ENCODE measurements at regions not wholly inside any gene's neighbourhood (a gene's known extent, or its start where the extent isn't known, plus 50 kb on each side); places are given as distances from the start of the nearest gene placed in this dataset.

GRCh38 chr21:40901691-40902090, 54.7 kb upstream of the DSCAM start:
- DNase-seq: no peak

- peak; percentile 1 for DNase-seq
These were observed 55.3 kb upstream of the DSCAM start for GRCh38 chr21:40902299-40902698.

DNA sequence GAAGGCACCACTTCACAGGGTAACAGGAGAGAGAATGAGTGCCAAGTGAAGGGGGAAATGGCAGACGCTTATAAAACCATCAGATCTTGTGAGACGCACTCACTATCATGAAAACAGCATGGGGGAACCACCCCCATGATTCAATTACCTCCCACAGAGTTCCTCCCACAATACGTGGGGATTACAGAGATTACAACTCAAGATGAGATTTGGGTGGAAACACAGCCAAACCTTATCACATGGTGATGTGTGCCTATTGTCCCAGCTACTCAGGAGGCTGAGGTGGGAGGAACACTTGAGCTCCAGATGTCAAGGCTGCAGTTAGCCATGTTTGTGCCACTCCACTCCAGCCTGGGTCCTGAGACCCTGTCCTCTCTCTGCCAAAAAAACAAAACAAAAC, 56.0 kb upstream of the DSCAM start:
- DNase-seq: no peak

DNA sequence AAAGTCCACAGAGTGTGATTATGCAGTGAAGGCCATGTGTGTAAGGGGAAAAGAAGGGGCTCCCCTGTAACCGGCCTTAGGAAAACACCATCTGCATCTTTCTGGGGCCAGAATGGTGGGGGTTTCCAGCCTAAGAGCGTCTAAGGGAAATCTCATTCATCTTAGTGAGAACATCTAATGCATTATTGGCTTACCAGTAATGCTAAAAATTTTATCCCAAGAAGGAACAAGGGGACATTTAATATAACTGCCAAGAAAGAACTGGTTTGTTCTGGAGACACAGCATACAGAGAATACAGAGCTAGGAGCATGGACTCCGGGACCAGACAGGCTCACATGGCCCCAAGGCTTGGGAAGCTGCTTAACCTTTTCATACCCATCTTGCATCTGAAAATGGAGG, 58.3 kb upstream of the DSCAM start:
- DNase-seq: no peak

DNA sequence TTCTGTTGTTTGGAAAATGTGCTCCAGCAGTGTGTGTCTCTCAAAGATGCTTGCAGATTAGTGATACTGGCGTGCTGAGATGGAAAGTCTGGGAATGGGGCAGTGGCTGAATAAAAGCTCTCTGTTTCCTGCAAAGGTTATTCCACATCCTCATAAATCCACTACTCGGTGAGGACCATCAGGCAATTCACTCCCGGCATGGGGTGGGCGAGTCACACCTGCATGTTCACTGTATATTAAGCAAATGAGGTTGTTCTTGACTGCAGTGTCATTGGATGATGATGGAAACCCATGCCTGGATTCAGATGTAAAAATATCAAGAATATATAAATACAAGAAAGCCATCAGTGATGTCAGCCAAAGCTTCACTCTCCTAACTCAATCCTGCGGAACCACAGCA, 65.4 kb upstream of the DSCAM start:
- no peak for DNase-seq

GRCh38 chr21:40915114-40915513, 68.2 kb upstream of the DSCAM start:
- no peak for DNase-seq

DNA sequence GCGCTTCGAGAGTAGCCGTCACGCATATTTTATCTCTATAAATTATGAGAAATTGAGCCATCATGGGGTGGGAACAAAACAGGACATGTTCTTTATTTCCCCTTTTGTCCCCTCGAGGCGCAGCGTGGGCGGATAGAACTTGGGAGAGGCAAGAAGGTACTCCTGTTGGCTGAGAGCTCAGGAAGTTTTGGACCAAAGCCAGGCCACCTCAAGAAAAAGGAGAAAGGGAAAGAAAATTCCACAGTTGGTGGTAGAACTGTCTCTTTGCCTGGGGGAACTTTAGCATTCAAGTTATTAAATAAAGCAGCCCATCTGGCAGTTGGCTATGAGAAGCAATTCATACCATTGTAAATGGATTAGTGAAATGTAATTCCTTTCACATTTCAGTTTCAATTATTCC, 76.4 kb upstream of the DSCAM start:
- DNase-seq: no peak

DNA sequence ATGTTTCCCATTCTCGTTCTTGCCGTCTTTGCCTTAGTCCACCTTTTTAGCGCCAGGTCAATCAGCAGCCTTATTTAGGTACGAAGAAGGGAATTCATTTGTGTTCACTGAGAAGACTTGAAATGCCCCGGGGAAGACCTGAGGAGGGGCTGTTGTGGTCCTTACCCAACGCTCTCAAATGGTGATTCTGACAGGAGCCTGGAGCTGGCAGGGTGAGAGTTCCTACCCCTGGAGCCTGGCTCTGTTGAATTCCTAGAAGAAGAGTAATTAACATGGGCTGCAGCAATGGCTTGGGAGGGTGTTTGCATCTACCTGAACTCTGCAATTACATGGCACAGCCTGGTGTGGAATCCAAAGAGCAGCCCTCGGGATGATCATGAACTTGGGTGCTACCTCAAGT, 76.9 kb upstream of the DSCAM start:
- no peak for DNase-seq

DNA sequence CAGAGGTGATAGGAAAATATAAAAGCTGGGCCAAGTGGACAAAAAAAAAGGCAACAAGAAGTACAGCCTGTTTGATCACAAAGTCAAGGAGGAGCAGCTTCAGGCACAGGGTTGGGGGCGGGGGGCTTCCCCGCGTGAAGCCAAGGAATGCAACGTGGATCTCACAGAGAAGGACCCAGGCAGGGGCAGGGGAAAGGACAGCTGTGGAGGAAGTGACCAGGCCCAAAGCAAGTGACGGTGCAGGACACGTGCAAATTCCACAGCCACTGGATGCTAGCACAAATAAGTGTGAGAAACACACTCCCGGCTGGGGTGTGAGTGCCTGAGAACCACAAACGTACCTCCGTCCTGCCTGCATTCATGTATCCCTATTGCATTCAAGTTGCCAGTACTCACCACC, 77.7 kb upstream of the DSCAM start:
- no peak for DNase-seq

GRCh38 chr21:40926238-40926637, 79.3 kb upstream of the DSCAM start:
- DNase-seq: no peak

DNA sequence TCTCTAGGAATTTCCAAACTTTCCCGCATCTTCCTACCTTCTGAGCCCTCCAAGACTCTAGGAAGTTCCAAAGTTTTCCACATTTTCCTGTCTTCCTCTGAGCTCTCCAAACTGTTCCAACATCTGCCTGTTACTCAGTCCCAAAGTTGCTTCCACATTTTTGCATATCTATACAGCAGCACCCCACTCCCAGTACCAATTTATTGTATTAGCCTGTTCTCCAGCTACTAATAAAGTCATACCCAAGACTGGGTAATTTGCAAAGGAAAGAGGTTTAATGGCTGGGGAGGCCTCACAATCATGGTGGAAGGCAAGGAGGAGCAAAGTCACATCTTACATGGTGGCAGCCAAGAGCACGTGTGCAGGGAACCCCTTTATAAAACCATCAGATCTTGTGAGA, 82.9 kb upstream of the DSCAM start:
- DNase-seq: no peak

DNA sequence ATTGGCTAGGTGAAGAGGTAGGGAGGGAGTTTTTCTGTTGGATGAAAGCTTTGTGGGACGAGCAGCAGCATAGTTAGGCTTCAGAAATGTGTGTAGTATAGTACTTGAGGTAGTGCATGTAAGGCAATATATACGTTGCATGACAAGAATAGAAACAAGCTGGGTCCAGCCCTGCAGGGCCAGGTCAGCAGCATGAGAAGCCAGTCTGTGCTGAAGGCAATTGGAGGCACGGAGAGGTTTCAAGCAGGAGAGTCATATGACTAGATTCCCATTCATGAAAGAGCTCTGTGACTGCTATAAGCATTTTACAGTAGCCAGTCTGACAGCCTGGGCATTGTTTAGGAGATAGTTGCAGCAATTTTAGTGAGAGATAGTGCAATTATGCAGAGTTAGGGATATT, 84.2 kb upstream of the DSCAM start:
- DNase-seq: no peak

GRCh38 chr21:40936178-40936577, 89.2 kb upstream of the DSCAM start:
- DNase-seq: no peak

GRCh38 chr21:40936771-40937261, 89.9 kb upstream of the DSCAM start:
- no peak for DNase-seq

DNA sequence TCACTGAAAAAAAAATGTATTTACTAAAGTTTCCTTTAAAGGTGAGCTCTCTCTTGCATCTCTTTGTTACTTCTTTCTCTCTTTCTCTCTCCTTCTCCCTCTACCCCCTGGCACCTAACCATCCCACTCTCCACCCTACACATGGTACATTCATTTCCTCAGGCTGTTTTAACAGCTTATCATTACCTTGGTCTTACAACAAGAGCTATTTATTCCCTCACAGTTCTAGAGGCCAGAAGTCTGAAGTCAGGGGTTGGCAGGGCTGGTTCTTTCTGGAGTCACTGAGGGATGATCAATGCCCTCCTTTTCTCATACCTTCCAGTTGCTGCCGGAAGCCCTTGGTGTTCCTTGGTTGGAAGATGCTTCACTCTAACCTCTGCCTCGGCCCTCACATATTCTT, 91.1 kb upstream of the DSCAM start:
- no peak for DNase-seq

DNA sequence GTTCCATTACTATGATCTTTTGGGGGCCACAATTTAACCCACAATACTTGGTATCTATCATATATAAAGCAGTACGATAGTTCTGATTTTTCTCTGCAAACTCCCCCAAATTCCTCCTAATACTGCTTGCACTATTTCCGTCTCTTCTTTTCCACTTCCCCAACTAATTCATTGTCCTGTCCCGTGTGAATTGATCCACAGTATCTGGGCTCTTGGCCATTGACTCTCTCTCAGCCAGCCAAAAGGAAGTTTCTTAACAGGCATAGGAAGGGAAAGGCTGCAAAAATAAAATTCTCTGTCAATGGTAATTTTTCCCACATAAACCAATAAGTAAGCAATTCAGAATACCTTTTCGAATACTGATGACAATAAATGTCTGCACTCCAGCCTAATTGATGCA, 91.7 kb upstream of the DSCAM start:
- DNase-seq: no peak

GRCh38 chr21:40947713-40948112, 100.8 kb upstream of the DSCAM start:
- no peak for DNase-seq

DNA sequence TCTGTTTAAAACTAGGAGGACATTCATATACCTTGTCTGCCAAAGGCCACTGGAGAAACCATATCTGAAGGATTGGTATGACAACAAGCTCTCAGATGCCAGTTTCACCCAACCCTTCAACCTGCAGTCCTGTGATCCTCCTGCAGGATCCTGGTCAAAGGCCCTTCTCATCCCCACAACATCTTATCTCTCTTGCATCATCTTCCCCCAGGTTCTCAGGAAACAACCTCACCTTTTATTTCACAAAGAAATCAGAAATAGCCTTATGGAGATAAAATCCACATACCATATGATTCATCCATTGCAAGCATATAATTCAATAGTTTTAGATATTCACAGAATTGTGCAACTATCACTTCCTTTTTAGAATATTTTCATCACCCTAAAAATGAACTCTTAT, 104.0 kb upstream of the DSCAM start:
- DNase-seq: no peak

- DNase-seq: no peak
These were observed 105.8 kb upstream of the DSCAM start for GRCh38 chr21:40952551-40953323.

- DNase-seq: no peak
These were observed 117.7 kb upstream of the DSCAM start for GRCh38 chr21:40964691-40965090.

DNA sequence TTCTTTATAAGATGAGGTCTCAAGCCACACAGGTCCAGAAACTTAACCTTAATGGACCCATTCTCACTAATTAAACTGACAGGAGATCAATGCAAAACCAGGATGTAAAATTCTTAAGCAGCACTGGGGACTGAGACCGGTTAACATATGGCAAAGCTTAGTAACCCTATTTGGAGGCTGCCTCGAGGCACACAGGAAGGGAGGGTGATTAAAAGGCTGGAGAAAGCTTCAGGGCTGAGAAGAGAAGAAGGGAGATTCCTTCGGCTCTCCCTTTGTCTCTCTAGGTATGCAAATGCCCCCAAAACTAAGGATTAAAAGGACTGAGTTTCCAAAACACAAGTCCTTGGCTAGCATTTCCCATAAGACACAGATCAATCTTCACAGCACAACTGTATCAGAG, 120.8 kb upstream of the DSCAM start:
- no peak for DNase-seq

DNA sequence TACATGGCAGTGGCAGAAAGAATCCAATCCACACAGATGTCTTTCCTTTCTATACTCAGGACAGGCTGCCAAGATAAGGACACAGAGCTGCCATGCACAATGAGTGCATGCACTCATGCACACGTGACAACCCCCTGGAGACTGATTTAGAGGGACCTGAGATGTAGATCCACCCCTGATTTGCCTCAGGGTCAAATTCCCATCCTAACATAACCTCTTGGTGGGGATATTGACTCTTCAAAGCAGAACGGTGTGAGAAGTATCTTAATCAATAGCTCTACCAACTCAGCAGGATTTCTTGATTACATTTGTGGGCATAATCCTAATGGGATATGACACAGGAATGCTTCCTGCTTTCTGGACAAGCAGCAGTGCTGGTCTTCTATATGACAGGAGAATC, 125.2 kb upstream of the DSCAM start:
- no peak for DNase-seq

GRCh38 chr21:40976198-40977109, 129.5 kb upstream of the DSCAM start:
- DNase-seq: no peak

- no peak for DNase-seq
These were observed 138.4 kb upstream of the DSCAM start for GRCh38 chr21:40985370-40985769.
